Activated naive CD4-positive, alpha-beta T cell treated with anti-CD3 and anti-CD28 coated beads, Interleukin-2, amount 50 U/mL, for 72 hours (primary cell): ENCODE measurements at regions not wholly inside any gene's neighbourhood (a gene's known extent, or its start where the extent isn't known, plus 50 kb on each side); places are given as distances from the start of the nearest gene placed in this dataset.

Source experiments
- ATAC-seq, 2 donors: fragments of 150-1000 bp; cut with Tn5 transposase; 2 replicates each; pipeline ENCODE4 v1.10.0; 2021; ENCODE audit warnings: mild to moderate bottlenecking in 2 of 2, moderate library complexity in 2 of 2
- DNase-seq, 2 donors: peaks; one replicate each; pipeline ENCODE4 v3.0.0; 2021 to 2022; ENCODE audit warnings: low spot score in 2 of 2
- H3K27ac Mint-ChIP-seq, 2 donors: one replicate each; pipeline ENCODE4 v1.8.0; 2022; ENCODE audit warnings: mild to moderate bottlenecking in 2 of 2, mixed read lengths in 2 of 2
- H3K36me3 Mint-ChIP-seq, 2 donors: one replicate each; pipeline ENCODE4 v1.8.0; 2022; ENCODE audit warnings: mixed read lengths in 2 of 2
- H3K9me3 Mint-ChIP-seq, 2 donors: one replicate each; pipeline ENCODE4 v1.8.0; 2022; ENCODE audit warnings: mixed read lengths in 2 of 2

DNA sequence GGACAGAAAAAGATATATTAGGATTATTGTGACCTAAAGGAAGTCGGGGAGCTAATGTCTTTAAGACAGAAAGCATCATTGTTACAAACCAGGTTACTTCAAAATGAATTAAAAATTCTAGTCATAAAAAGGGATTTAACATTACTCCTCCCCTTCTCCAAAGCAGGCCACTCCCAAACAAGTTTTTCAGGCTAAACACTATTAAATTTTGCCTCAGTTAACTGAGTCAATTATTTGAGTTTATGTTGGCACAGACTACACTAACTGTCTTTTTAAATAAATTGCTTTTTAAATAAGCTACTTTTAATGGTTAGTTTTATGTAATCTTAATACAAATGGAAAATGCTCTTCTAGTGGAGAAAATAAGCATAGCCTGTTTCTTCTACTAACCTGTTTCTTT is 395.0 kb upstream of the DUSP10 start:
- peaks cover 0 to 16% of the 10 kb centered on the region in 2 donors for H3K36me3 Mint-ChIP-seq
- H3K27ac Mint-ChIP-seq: no peak overlapping the region
- ATAC-seq: no peak
- peaks cover 3 to 7% of the 10 kb centered on the region in 2 donors for H3K9me3 Mint-ChIP-seq
- no peak for DNase-seq

DNA sequence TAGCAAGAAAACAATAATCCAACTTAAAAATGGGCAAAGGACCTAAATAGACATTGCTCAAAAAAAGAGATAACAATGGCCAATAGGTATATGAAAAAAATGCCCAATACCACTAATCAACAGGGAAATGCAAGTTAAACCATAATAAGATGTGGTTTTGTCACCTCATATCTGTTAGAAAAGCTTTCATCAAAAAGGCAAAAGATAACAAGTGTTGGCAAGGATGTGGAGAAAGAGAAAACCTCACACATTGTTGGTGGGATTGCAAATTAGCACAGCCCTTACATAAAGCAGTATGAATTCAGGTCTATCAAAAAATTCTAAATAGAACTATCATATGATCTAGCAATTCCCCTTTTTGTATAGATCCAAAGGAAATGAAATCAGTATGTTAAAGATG is 387.2 kb upstream of the DUSP10 start:
- no peak for DNase-seq
- ATAC-seq: no peak
- Mint-ChIP-seq H3K9me3 (peaks cover 0 to 7% of the 10 kb centered on the region in 2 donors), H3K27ac (no peak overlapping the region), H3K36me3 (peaks cover 0 to 8% of the 10 kb centered on the region in 2 donors)

DNA sequence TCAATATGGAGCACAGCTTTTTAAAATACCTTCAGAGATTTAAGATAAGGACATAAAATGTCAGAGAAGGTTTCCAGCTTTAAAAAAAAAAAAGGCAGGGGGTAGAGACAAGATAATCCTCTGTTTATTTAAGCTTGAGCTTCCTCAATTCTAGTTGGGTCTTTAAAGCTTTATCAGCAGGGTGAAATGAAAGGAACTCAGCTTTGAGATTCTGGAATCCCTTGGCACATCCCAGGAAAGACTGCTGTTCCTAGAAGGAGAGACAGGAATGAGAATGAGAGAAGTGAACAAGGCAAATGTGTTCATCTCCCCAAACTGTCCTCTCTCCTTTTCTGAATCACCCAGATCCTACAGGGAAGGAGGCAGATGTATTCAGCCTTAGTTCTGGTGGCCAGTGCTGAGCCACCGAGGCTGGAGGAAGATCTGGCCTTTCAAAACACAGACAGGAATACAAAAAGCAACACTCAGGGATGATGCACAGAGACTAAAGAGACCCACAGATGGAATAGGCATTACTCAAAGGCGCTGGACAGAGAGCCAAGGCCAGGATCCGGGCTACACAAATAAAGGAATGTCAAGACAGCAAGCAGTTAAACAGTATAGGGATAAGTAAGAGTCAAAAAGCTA is 385.8 kb upstream of the DUSP10 start:
- no peaks in the 10 kb centered on the region for H3K9me3 Mint-ChIP-seq
- ATAC-seq (no peak), DNase-seq (no peak)
- H3K36me3 Mint-ChIP-seq: no peaks in the 10 kb centered on the region
- no peak overlapping the region for H3K27ac Mint-ChIP-seq

DNA sequence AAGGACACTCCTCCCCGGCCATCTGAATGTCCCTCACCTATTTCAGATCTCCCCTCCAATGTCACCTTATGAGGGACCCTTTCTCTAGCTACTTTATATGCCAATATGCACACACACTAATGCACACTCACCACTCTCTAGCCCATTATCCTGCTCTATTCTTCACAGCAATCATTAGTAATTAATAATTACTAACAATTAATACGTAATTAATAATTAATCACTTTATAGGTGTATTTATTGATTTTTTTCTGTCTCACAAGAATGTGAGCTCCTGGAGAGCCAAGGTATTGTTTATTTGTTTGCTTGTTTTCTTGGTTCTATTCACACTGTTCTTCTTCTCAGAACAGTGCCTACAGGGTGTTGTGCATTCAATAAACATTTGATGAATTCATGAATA is 385.2 kb upstream of the DUSP10 start:
- no peak overlapping the region for H3K27ac Mint-ChIP-seq
- ATAC-seq (no peak), DNase-seq (no peak)
- H3K9me3 Mint-ChIP-seq: no peaks in the 10 kb centered on the region
- no peaks in the 10 kb centered on the region for H3K36me3 Mint-ChIP-seq

DNA sequence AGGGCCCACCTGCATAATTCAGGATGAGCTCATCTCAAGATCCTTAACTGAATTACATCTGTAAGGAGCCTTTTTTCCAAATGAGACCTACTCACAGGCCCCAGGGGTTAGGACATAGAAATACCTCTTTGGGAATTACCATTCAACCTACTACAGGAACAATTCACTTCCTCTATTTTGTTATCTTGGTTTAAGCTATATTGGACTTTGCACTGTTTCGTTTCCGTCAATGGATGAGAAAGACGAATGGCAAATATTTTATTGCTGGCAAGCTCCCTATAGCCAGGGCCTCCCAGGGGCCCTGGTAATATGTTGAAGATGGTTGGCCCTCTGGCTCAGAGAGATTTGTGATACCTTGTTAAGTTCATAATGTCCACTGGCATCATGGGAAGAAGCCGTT is 384.2 kb upstream of the DUSP10 start:
- no peak for DNase-seq
- Mint-ChIP-seq H3K36me3 (no peaks in the 10 kb centered on the region), H3K9me3 (no peaks in the 10 kb centered on the region), H3K27ac (no peak overlapping the region)
- ATAC-seq: no peak

DNA sequence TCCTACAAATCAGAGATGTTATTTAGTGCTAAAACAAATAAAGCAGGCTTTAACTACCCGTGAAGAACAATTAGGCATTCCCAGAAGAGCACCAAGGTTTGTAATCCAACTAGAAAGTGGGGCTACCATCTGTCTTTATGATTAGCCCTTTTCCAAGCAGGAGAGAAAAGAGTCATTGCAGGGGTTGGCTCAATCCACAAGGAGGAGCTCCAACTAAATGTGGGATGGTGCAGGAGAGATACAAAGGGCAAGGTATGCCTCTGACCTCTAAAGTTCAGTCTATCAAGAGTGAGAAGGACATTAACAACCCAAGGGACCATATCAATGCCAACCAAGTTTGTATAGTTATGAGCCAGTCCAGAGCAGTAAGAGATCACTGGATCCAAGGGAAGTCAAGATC is 382.7 kb upstream of the DUSP10 start:
- DNase-seq (no peak), ATAC-seq (no peak)
- Mint-ChIP-seq H3K36me3 (no peaks in the 10 kb centered on the region), H3K27ac (no peak overlapping the region), H3K9me3 (no peaks in the 10 kb centered on the region)

DNA sequence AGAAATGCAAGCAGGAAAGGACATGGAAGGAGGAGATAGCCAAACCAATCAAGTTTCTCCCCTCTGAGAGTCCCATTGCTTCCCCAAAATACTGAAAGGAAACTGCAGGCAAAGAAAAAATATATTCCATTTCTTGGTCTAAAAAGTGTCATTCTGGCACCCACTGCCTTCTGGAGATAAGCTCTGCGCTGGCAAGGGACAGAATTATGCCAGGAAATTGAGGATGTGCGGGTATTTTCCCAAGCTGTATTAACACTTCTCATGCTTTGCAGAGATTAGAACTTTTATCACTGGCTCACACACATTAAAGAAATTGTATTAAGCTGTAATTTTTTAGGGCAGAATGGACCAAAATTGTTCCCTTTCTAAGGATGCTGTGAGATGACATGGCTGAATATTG is 381.2 kb upstream of the DUSP10 start:
- ATAC-seq (no peak), DNase-seq (no peak)

DNA sequence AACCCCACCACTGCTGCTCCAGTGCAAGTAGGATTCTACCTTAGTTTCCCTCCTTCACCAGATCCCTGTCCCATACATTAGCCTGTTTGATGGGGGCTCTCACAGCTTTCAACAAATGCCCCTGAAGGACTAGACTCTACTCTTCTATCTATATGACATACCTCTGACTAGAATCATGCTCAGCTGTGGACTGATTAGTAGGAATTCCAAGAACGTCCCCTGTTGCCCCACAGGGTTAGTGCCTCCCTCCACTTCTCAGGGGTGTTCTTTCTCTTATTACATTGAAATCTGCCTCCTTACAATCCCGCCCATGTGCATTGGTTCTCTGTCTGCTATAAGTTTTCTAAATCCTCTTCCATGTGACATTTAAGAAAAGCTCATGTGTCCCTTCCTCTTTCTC is 375.9 kb upstream of the DUSP10 start:
- H3K36me3 Mint-ChIP-seq: no peaks in the 10 kb centered on the region
- ATAC-seq (no peak), DNase-seq (no peak)
- H3K9me3 Mint-ChIP-seq: no peaks in the 10 kb centered on the region
- no peak overlapping the region for H3K27ac Mint-ChIP-seq

More for the DNA sequence above, 381.2 kb upstream of the DUSP10 start:
- H3K9me3 Mint-ChIP-seq: no peaks in the 10 kb centered on the region
- H3K36me3 Mint-ChIP-seq: no peaks in the 10 kb centered on the region
- H3K27ac Mint-ChIP-seq: no peak overlapping the region

DNA sequence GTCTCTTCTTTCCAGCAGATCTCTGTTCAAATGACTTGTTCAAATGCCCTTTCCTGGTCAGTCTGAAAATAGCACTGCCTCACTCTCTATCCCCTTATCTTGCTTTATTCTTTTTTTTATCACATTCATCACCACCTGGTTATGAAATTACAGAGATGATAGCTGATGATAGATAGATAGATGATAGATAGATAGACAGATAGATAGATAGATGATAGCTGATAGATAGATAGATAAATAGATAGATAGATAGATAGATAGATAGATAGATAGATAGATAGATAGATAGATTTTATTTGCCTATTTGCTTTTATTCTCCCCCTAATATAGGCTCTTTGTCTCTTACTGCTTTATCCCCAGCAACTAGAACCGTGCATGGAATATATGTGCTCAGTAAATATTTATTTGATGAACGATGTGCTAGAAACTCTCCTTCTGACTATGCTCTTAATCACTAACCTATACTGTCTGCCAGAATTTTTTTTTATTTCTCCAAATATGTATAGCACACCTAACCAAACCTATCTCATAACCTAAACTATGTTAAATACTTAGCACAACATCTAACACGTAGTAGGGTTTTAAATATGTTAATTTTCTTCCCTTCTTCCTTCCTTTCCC is 372.8 kb upstream of the DUSP10 start:
- Mint-ChIP-seq H3K9me3 (no peaks in the 10 kb centered on the region), H3K27ac (no peak overlapping the region), H3K36me3 (no peaks in the 10 kb centered on the region)
- DNase-seq (no peak), ATAC-seq (no peak)

DNA sequence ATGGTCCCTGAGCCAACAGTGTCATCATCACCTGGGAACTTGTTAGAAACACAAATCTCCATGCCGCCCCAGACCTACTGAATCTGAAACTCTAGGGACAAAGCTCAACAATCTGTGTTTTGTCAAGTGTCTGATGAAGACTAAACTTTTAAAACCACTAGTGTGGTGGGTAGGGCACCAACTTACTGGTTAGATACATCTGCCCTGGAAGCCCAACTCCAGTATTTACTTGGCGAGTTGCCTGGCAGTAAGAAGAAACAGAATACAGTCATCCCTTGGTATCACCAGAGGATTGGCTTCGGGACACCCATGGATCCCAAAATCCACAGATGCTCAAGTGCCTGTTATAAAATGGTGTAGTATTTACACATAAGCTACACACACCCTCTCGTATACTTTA is 367.9 kb upstream of the DUSP10 start:
- no peak for DNase-seq
- H3K36me3 Mint-ChIP-seq: no peaks in the 10 kb centered on the region
- H3K9me3 Mint-ChIP-seq: no peaks in the 10 kb centered on the region
- H3K27ac Mint-ChIP-seq: no peak overlapping the region
- ATAC-seq: no peak

DNA sequence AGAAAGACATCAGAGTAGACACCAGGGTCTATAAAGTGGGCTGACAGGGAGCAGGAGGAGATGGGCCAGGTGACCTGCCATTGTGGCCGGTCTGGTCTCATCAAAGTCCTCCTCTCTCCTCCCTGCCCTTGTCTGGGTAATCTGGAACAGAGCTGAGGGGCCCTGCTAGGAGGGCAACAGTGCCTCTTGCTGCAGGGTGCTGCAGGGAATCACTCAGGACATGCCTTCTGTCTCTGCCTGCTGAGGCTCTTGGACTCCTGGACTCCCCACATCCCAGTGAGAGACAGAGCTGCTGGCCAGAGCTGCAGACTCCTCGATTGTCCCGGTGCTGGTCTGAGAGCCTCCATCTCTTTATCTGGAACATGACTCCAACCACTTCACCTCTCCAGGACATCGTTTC is 366.1 kb upstream of the DUSP10 start:
- no peaks in the 10 kb centered on the region for H3K9me3 Mint-ChIP-seq
- no peak for DNase-seq
- ATAC-seq: no peak
- H3K27ac Mint-ChIP-seq: no peak overlapping the region
- no peaks in the 10 kb centered on the region for H3K36me3 Mint-ChIP-seq

DNA sequence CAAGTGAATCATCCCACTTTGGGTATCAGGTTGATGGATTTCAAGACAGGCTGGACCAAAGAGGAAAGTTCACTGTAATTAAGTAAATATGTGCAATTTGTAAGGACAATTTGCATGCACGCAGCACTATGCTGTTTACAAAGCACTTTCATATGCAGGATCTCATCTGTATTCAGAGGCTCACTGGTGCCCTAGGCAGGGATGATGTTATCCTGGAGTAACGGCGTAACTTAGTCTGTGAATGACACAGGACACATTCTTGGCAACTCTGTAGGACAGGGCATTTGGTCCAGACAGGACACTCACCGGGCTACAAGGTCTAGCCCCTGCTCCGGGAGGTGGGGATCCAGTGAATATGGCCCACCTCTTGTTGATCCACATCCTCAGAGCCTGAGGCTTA is 365.4 kb upstream of the DUSP10 start:
- Mint-ChIP-seq H3K9me3 (no peaks in the 10 kb centered on the region), H3K27ac (no peak overlapping the region), H3K36me3 (no peaks in the 10 kb centered on the region)
- DNase-seq: no peak
- ATAC-seq: no peak

DNA sequence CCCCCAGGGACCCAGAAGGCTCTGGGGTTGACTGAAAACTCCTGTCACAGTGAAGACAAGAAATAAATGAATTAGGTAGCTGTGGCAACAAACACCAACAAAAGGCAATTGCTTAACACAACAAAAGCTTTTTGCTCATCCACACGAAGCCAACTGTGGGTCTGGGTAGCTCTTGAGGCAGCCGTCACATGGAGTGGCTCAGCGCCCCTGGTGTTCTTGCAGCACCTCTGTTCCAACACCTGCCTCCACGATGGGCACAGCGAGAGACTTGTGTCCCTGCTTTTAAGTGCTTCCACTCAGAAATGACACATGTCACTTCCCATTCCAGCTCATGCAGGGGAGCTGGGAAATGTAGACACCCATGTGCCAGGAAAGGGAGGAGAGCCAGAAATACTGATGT is 364.5 kb upstream of the DUSP10 start:
- no peak overlapping the region for H3K27ac Mint-ChIP-seq
- ATAC-seq: no peak

DNA sequence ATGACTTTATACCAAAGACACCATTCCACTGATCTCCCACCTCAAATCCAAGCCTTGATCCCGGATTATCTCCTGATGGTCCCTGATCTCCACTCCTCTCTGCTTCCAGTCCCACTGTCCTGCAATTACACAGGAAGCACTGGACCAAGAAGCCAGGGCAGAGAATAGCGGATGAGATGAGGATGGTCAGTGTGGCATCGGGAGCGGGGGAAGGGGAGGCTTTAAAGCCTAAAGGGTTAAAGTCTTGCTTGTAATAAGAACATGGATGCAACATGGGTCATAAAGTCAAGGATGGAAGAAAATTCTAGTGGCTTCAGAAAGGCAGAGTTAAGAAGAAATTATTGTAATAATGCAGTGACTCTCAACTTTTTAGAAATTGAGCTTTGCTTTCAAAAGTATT is 364.0 kb upstream of the DUSP10 start:
- DNase-seq (no peak), ATAC-seq (no peak)
- no peaks in the 10 kb centered on the region for H3K9me3 Mint-ChIP-seq
- no peak overlapping the region for H3K27ac Mint-ChIP-seq
- no peaks in the 10 kb centered on the region for H3K36me3 Mint-ChIP-seq

More for the DNA sequence above, 364.5 kb upstream of the DUSP10 start:
- H3K9me3 Mint-ChIP-seq: no peaks in the 10 kb centered on the region
- DNase-seq: no peak
- H3K36me3 Mint-ChIP-seq: no peaks in the 10 kb centered on the region

DNA sequence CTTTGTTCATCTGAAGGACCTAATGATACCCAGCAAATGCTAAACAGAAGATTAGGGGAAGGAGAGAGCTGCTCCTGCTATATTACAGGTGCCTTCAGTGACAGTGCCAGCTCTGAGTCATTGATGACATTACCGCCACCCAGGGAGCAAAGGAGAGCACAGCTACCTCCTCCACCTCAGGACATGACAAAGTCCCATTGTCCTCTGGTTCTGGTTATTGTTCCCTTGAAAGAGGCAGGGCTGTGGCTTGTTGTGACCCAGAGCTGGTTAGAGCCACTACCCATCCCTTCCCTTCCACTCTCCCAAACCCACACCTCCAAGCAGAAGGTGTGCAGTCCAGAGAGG is 363.5 kb upstream of the DUSP10 start:
- Mint-ChIP-seq H3K36me3 (no peaks in the 10 kb centered on the region), H3K27ac (no peak overlapping the region), H3K9me3 (no peaks in the 10 kb centered on the region)
- DNase-seq (no peak), ATAC-seq (no peak)

DNA sequence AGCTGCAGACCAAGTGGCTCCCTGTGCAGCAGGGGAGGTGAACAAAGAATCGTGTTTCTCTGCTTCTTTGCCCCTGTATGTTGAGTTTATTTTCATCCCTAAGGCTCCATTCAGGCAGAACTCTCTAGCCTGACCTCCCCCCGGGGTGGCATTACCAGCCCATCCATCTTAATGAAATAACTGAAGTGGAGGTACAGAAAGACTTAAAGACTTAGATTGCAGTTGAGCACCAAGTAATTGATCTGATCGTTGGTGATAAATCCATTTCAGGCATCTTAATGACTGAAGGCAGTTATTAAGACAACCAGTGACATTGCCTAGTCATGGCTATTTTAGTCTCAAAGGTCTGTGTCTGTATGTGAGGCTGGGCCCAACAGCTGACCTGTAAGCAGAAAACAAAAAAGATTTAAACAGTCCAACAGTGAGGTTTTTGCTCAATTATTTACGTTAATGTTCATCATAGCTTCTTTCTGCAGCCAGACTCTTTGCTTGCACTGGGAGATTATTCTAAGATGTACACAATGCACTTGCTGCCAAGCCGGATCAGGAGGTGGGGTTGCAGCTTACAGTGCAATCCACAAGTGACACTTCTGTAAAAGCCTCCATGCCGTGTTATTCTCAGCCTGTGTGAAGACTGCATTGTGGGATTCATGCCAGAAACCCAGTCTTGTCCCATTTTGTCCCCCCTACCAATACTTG is 363.0 kb upstream of the DUSP10 start:
- H3K27ac Mint-ChIP-seq: no peak overlapping the region
- no peak for DNase-seq
- no peaks in the 10 kb centered on the region for H3K36me3 Mint-ChIP-seq
- ATAC-seq: no peak
- no peaks in the 10 kb centered on the region for H3K9me3 Mint-ChIP-seq

DNA sequence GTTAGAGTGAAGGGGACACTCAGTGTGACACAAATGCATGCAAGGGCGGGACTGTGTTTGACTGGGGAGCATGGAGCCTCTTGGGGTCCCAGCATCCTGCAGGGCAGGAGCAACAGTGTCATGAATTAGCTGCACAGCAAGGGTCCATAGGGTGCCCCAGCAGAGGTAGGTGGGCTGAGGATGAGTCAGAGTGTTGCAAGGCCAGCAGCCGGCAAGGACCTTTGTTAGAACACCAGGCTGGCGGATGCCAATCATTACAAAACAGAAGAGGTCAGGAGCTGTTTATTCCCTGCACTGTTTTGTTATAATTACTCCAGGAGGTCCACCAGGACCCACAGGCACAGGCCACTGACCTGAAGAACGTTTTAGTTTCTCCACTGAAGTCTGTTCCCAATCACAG is 362.2 kb upstream of the DUSP10 start:
- Mint-ChIP-seq H3K27ac (no peak overlapping the region), H3K9me3 (no peaks in the 10 kb centered on the region), H3K36me3 (no peaks in the 10 kb centered on the region)
- DNase-seq (no peak), ATAC-seq (no peak)

DNA sequence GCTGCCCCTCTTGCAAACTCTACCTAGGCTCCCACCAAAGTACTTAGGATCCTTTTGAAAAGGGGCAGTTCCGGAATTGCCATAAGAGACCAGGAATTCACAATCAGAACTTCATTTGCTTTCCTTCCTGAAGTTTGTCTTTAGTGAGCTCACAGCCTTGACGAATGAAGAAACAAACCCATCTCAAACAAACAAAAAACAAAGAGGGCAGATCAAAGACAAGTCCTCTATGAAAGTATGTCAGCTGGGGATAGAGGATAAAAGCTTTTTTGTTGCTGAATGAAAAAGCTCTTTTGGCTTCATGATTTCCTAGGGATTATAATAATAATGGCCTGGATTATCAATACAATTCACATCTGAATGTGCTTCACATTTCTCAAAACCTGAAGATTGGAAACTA is 357.9 kb upstream of the DUSP10 start:
- ATAC-seq: no peak
- Mint-ChIP-seq H3K9me3 (no peaks in the 10 kb centered on the region), H3K36me3 (no peaks in the 10 kb centered on the region)

More for the DNA sequence above, 357.9 kb upstream of the DUSP10 start:
- no peak overlapping the region for H3K27ac Mint-ChIP-seq
- DNase-seq: no peak
